SH-SY5Y (cell line): ENCODE measurements at regions not wholly inside any gene's neighbourhood (a gene's known extent, or its start where the extent isn't known, plus 50 kb on each side); places are given as distances from the start of the nearest gene placed in this dataset.

Source experiments
- GATA2 ChIP-seq: IDR thresholded peaks from 2 replicates; pipeline ENCODE4 v1.6.1; 2011; ENCODE audit warnings: mild to moderate bottlenecking, low read depth, low read length
- GATA3 ChIP-seq: IDR thresholded peaks from 2 replicates; pipeline ENCODE4 v1.6.1; 2011; ENCODE audit warnings: low read depth, mild to moderate bottlenecking, low read length, moderate library complexity

GRCh38 chr20:51961964-51962761, 159.8 kb upstream of the SALL4 start:
- peak; percentile 1; the same call in 1 of the 2 replicates for TF ChIP-seq GATA2
- TF ChIP-seq GATA3, result peak; percentile 41; the same call in 1 of the 2 replicates
